GDM1 (cell line): ENCODE measurements at regions not wholly inside any gene's neighbourhood (a gene's known extent, or its start where the extent isn't known, plus 50 kb on each side); places are given as distances from the start of the nearest gene placed in this dataset.

ENCODE experiments used
- DNase-seq: peaks from one replicate; lab custom pipeline; 2025; lab: John Stamatoyannopoulos, UW

DNA sequence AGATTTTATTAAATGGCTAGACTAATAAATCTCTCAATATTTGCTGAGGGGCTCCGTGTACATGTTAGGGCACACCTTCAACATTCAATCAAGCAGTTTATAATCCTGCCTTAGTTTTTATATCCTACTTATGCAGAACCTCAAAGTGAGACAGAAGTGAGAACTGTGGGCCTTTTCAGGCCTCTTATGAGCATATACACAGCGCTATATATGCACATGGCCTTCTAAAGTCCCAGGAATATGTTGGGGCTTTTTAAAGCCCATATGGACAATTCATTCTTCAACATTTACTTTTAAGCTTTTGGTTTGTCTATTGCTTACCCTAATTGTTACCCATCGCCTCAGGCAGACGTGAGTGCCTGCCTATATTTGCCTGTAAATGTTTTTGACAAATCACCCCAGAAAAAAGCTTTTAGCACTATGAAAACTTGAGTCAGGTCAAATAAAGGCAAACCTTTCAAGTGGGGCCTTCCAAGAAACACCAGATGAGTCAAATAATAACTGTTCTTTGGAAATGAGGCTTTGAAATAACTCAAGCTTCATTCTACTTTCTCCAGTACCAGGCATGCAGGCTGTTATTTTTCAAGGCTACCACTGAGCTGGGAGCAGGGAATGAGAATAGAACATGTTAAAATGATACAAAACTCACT, 58.2 kb downstream of the ESM1 start:
- DNase-seq, result no peak

DNA sequence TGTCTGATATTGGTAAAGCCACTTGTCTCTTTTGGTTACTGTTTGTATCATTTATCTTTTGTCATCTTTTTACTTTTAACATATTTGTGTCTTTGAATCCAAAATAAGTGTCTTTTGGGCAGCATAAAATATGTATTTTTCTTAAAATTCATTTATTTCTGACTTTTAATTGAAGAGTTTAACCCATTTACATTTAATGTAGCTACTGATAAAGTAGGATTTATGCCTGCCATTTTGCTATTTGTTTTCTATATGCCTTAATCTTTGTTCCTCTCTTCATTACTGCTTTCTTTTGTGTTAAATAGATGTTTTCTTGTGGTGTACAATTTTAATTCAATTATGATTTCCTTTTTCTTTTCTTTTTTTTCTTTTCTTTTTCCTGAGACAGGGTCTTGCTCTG, 60.9 kb downstream of the ESM1 start:
- DNase-seq, result no peak

DNA sequence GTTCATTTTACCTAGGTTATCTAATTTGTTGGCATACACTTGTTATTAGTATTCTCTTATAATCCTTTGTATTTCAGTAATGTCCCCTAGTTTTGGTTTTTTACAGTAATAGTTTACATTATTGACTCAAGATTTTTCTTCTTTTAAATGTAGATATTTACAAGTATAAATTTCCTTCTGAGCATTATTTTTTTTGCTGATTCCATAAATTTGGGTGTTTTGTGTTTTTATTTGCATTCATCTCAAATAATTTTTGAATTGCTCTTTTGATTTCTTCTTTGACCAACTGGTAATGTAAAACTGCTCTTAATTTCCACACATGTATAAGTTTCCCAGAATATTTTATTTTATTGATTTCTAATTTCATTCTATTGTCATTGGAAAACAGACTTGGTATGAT, 68.1 kb downstream of the ESM1 start:
- no peak for DNase-seq

DNA sequence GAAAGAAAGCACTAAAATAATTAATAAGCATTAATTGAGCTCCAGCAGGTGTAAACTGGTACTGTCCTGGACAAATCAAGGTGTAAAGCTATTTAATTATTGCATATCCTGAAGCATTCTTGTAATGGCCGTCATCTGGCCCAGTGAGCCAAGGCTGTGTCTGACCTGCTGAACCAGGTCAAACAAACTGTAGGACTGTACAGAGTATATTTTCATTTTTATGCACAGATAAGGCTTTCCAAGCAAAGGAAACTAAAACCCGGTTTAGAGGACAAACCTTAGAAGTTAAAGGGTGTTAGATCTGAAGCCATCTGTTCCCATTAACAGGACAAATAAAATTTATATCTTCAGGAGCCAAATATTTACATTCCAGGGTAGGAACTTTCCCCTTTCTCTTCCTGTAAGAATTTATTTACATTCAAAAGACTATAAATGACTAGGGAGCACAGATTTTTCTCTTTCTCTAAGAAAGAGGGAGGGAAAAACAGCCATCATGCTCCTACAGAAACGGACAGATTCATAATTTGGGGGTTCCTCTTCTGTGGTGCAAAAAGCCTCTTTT, 69.8 kb downstream of the ESM1 start:
- no peak for DNase-seq

DNA sequence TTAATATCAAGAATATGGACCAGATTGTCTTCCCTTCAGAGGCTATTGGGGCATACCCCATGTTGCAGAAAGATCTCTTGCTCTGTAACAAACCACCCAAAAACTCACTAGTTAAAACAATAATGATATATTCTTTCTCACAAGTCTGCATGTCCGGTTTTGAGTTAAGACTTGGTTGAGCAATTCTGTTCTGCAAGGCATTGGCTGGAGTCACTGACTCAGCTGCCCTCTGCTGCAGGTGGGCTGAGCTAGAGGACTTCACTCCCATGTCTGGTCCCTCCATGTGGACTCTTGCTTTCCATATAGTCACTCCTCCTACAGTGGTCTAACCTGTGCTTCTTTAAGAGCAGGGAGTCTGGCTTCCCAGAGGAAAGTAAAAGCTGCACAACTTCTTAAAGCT, 73.4 kb downstream of the ESM1 start:
- no peak for DNase-seq

DNA sequence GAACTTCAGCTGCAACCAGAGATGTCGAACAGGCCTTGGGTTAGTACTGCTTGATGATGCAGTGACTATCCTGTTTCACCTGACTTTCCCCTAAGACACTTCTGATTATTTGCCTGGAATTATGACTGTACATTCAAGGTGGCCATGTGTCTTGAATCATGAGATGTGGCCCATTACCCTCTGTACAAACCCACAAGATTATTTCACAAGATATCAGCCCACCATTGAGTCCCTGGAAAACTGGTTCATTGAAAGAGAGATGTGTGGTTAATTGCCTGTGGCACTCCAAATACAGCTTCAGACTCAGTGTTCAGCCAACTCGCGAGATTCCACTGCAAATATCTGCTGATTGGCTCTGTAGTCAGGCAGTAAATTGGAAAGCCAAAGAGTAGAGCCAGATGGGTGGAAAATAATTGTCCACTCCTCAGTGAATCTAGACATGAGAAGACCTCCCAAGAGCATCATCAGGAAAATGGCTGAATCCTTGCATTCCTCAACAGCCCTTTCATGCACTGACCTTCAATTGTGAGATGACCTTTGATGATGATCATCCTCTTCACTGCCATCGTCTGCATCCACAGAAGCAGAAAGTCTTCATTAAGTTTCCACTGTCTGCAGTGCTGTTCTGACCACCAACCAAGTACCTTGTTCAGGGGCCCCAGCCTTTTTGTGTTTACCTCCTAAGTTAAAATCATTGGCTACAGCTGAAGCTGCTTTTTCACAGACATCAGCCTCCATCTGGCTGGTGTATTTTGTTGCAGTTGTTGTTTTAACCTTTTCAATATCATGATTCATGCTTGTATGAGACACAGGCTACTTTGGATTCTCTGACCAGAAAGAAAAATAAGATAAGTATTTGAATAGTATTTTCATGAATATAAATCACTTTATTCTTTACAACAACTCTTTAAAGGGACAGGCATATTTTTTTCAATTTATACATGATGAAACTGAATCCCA, 75.2 kb downstream of the ESM1 start:
- no peak for DNase-seq

DNA sequence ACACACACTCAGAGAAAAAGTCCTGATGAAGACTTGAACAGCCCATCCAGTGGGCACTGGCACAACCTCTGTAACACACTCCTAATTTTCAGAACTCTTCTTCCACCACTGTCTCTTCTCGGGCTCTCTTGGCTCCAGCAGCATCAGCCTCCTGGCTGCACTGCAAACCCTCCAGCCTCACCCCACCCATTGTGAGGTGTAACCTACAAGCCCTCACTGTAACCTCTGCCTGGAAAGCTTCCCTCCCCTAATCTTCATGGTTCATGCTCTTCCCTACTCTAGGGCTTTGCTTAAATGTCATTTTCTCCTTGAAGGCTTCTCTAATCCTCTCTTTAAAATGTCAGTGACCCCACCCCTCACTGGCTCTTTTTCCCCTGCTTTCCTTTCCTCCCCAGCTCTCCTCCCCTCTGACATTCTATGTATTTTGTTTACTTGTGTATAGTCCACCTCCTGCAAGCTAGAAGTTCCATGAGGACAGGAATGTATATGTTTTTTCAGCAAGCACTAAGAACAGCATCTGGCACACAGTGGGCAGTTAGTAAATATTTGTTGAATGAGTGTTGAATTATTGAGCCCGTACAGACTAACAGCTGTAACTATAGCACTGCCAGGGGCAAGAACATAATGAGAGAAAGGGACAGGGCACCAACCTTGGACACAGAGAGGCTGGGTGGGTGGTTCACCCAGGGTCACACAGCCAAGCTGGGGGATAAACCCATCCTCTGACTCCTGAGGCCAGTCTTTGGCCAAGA, 76.4 kb downstream of the ESM1 start:
- DNase-seq, result no peak

DNA sequence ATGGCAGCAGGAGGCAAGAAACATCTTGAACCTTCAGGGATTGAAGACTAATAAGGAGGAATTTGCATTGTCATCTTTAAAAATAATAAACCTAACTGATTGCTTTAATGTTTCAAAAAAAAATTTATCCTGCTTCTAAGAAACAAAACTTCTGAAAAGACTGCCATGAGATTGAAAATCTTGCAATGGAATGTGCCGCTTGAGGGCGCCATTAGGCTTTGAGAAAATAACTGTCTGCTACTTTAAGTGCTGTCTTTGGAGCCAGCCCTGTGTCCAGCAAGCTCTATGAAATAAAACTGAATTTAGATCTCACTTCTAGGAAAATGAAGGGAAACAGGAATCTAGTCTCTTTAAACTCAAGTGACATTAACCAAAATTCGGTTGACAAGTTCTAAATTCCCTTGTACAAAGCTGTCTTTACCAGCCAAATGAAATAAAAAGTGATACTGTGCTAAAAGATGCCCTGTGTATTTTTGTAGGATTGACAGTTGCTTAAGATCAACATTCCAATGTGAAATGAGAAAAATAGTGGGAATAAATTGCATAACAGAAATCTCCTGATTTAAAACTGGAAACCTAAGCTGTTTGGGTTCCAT, 79.4 kb downstream of the ESM1 start:
- no peak for DNase-seq

DNA sequence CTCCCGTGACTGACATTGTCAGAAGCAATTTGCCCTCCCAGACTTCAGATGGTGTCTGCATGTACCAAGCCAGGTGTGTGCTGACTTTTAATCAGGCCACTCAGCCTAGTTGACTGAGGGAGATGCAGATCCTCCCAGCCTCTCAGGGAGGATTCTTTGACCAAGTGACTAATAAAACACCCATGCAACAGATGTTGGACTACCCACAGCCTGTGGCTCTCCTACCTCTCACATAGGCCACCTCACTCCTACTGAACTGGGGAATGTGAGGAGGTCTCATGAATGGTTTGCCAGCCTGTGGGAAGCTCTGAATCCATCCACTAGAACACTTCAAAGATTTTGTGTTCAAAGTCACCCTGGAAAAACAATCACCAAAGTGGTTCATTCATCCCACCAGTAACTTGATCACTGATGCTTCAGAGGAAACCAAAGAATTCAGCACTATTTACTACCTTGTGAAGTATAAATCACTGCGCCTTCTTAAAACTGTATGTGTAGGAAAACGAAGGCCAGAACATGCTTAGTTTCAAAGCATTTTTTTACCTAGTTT, 80.1 kb downstream of the ESM1 start:
- DNase-seq, result no peak

DNA sequence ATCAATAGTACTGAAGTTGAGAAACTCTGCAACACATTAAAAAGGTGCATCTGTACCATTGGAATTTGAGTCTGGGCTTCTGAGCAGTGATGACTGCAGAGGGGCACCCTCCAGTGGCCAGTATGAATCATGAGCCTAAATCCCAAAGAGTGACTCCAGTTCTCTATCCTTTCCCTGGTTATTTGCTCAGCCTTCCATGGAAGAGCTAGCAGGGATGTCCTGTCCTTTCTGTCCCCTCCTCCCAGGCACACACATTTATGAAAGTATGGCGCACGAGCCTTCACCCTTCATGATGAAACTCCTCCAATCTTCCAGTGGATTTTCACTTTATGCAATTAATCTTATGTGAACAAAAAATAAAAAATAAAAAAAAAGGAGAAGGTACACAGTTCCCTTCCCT, 81.0 kb downstream of the ESM1 start:
- no peak for DNase-seq

DNA sequence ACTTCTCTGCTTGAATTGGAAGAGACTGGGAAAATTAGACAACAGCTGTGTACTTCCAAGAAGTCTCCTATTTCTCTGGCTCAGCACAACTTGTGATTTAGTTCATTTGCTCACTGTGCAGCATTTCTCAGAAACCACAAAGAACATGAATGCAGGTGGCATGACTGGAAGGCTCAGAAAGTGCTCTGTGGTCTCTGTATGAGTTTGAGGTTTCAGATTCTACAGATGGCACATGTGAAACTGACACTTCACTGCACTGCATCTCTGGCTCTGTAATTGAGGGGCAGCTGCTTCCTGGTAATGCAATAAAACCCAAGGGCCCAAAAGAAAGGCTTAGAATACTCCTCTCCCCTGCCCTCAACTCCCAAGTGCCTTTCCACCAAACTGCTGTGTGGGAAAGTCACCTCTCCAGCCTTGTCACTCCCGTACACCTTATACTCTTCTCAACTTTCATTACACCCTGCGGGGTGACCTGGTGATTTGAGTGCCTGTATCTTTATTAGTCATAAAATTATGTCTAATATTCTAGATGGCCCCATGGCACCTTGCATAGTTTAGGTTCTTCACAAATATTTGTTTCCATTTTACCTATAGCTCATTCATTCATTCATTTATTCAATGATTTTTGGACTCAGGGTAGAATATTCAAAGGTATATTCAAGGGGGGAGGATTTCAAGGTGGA, 82.5 kb downstream of the ESM1 start:
- peak; percentile 1 for DNase-seq

DNA sequence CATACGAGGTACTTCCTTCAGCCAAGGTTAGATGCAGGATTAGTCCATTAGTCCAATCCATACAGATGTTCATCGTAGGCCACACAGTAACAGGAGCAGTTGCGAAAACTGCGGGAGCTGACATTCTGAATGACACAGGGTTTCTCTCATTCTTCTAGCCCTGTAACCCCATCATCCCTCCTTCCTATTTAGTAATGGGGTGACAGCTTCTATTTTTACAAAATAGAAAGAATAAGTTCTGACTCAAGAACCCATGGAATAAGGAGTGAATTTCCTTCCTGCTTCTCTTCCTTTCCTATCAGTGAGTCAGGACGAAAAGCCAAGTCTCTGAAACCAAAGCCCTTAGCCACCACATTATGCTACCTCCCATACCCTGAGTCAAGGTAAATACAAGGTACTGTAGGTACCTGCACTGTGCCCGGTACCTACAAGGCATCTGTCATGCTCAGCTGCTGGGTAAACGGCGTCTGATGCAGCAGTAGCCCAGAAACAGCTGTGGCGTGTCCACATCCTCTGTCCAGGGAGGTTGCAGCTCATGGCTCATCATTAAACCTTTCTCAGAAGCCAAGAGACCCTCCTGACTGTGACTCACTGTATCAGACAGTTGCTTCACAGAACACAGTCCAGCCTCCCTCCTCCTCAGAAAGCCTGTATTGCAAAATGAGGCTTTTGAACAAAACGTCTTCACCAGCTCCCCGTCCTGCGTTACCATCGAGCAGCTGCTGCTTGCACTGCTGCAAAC, 84.2 kb downstream of the ESM1 start:
- no peak for DNase-seq

DNA sequence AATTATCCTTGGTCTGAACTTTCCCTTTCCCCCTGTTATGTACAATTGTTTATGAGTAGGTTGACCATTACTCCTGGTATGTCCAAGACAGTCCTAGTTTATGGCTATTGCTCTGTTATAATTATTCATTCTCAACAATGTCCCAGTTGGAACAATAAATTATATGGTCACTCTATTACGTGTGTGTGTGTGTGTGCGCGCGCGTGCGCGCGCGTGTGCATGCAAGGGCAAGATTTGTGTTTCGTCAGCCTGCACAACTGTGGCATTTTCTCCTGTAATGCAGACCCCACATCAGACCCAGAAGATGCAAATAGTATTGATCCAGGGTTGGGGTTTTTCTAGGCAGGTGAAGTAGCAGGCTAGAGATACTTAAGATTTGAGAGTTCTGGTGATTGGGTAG, 88.4 kb downstream of the ESM1 start:
- no peak for DNase-seq

DNA sequence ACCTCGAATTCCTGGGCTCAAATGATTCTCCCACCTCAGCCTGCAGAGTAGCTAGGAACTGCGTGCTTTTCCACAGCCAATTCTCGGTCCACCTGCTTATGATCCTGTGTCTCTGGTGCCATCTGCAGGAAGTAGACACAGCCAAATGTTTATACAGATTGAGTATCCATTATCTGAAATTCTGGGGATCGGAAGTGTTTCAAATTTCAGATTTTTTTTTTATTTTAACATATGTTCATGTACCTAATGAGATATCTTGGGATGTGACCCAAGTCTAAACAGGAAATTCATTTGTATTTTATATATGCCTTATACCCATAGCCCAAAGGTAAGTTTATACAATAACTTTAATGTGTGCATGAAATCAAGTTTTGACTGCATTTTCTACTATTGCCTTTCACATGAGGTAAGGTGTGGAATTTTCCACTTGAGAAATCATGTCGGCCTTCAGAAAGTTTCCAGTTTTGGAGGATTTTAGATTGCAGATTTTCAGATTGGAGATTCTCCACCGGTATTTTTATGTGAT, 89.5 kb downstream of the ESM1 start:
- peak; percentile 4 for DNase-seq

DNA sequence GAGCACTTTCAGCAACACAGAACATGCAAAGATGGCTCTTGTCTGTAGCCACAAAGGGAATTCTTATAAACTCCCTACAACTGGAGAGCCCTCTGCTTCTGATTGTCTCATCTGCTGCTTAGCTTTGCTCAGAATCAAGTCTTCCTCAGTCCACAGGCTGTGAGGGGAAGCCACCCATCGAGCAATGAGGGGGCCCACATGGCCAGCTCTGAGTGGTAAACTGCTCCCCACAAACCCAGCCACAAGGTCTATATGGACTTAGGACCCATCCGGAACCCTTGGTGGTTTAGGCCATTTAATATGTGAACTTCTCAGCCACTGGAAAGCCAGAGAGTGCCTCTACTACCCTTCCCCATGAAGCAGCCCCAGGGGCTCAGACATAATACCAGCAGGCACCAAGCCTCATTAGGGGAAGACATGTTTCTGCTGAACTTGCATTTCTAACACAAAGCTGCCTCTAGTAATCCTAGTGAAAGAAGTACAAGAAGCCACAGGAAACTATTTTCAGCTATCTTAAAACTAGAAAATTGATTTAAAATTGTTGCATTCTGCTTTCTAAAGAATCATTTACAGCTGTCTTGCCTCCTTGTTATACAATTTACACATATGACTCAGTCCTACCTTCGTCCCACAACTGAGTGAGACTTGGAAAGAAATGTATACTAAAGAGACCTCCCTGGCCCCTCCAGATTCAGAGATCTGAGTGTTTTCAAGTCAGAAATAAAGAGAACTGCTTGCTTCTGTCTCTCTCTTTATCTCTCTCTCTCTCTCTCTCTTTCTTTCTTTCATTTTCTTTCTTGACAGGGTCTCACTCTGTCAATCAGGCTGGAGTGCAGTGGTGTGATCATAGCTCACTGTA, 90.2 kb downstream of the ESM1 start:
- DNase-seq, result no peak

DNA sequence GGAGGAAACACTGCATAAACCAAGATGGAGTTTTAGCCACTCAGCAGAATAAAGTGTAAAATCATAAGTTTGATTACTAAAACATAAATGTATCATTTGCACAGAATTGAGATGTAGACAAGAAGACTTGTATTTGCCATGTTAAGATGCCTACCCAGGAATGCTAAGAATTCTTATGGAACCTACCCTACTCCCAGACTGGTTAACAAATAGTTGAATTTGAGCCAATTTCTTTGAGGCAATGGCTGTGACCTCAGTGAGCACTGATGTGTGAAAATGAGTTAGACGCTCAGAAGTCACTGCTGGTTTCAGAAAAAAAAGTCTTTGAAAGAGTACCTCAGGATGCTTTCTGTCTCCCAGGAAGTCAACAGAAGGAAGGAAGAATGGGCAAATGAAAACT, 95.6 kb downstream of the ESM1 start:
- DNase-seq, result no peak

DNA sequence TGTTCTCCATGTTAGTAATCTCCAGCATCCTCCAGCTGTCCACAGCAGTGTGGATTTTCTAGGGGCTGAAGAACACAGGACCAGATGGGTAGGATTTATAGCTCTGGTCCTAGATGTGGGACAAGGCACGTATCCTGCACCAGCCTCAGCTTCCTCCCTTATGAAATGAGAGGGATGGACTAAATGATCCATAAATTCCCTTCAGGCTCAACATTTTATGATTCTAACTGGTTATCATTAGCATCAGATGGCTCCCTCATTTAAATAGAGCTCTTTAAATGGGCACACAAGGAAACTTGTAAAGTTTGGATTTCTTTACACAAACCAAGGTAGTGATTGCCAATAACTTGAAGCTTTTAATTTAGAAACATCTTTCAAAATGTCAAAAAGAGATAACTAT, 97.7 kb downstream of the ESM1 start:
- no peak for DNase-seq

DNA sequence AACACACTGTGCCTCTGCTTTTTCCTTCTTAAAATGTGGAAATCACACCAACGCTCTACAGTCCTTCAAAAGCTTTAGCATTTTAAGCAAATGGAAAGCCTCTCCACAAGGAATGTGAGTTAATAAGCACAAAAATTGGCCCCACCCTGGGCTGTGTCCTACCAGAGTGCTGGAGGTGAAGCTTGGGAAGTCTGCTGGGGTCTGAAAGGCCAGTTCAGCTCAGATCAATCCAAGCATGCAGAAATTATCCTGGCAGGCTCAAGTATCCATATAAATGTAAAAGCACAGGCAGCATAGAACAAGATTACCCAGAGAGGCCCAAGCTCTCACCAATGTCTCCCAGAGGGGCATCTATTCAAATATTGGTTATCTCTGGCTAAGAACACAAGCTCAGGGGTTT, 98.5 kb downstream of the ESM1 start:
- DNase-seq, result no peak

DNA sequence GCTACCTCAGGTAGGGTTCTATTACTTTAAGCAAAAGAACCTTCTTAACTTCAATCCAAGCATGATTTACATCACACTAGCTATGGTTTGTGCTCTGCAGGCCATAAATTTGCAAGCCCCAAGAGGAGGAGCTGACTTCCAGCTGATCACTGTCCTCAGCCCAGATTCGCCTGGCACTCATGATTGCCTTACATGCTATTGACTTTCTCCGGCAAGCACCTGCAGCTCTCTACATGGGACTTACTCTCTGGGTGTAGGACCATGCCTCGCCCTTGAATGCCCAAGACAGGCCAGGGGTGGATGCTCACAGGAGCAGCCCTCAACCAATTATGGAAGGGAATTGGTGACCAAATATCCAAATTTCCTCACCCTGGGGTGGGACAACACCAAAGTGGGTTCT, 99.8 kb downstream of the ESM1 start:
- no peak for DNase-seq
